ENCODE measurements at regions not wholly inside any gene's neighbourhood (a gene's known extent, or its start where the extent isn't known, plus 50 kb on each side); places are given as distances from the start of the nearest gene placed in this dataset.

DNA sequence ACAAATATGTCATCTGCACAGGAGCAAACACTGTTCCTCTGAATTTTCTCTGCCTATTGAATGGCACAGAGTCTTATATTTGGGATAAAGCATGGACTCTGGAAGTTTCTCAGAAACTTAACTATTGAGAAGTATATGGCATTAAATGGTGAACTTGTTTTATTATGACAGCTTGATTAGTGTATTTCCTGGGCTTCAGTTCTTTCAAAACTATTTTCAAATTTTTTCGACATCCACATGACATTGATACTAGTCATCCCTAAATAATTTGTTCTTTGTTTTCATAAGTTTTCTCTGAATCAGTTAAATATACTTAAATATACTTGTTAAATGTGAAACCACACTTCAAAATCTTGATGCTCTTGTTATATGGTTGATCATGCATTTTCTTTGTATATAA, 144.0 kb upstream of the TSHZ2 start:
- TF ChIP-seq, protein P1, sequence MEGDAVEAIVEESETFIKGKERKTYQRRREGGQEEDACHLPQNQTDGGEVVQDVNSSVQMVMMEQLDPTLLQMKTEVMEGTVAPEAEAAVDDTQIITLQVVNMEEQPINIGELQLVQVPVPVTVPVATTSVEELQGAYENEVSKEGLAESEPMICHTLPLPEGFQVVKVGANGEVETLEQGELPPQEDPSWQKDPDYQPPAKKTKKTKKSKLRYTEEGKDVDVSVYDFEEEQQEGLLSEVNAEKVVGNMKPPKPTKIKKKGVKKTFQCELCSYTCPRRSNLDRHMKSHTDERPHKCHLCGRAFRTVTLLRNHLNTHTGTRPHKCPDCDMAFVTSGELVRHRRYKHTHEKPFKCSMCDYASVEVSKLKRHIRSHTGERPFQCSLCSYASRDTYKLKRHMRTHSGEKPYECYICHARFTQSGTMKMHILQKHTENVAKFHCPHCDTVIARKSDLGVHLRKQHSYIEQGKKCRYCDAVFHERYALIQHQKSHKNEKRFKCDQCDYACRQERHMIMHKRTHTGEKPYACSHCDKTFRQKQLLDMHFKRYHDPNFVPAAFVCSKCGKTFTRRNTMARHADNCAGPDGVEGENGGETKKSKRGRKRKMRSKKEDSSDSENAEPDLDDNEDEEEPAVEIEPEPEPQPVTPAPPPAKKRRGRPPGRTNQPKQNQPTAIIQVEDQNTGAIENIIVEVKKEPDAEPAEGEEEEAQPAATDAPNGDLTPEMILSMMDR (IDR thresholded peaks at IDR 0.05; ENCODE audit: low read depth, low read length, missing control alignments), result no peak
- no peak for DNase-seq (ENCODE audit: low read depth)
- H3K4me3 ChIP-seq (ENCODE audit: low read depth, low read length), result no peak overlapping the region
- in situ Hi-C loops (cut with HindIII; ENCODE audit: low sequenced_read_pairs), result no loop called here

GRCh38 chr20:52826722-52827121, 145.4 kb upstream of the TSHZ2 start:
- DNase-seq (ENCODE audit: low read depth), result no peak
- TF ChIP-seq, protein P1 (IDR thresholded peaks at IDR 0.05; ENCODE audit: low read depth, low read length, missing control alignments), result no peak
- in situ Hi-C loops (cut with HindIII; ENCODE audit: low sequenced_read_pairs), result no loop called here
- no peak overlapping the region for H3K4me3 ChIP-seq (ENCODE audit: low read depth, low read length)

GRCh38 chr20:52826321-52826720, 145.8 kb upstream of the TSHZ2 start:
- TF ChIP-seq, protein P1 (IDR thresholded peaks at IDR 0.05; ENCODE audit: low read depth, low read length, missing control alignments), result no peak
- in situ Hi-C loops (cut with HindIII; ENCODE audit: low sequenced_read_pairs), result no loop called here
- H3K4me3 ChIP-seq (ENCODE audit: low read depth, low read length), result no peak overlapping the region
- DNase-seq (ENCODE audit: low read depth), result no peak

- DNase-seq (ENCODE audit: low read depth), result no peak
- H3K4me3 ChIP-seq (ENCODE audit: low read depth, low read length), result no peak overlapping the region
- in situ Hi-C loops (cut with HindIII; ENCODE audit: low sequenced_read_pairs), result no loop called here
- TF ChIP-seq, protein P1 (IDR thresholded peaks at IDR 0.05; ENCODE audit: low read depth, low read length, missing control alignments), result no peak
Measured at GRCh38 chr20:52824494-52825216, 147.5 kb upstream of the TSHZ2 start.

GRCh38 chr20:52823303-52823702, 148.9 kb upstream of the TSHZ2 start:
- TF ChIP-seq, protein P1 (IDR thresholded peaks at IDR 0.05; ENCODE audit: low read depth, low read length, missing control alignments), result no peak
- H3K4me3 ChIP-seq (ENCODE audit: low read depth, low read length), result no peak overlapping the region
- no peak for DNase-seq (ENCODE audit: low read depth)
- in situ Hi-C loops (cut with HindIII; ENCODE audit: low sequenced_read_pairs), result no loop called here

GRCh38 chr20:52820641-52821292, 151.4 kb upstream of the TSHZ2 start:
- no peak for DNase-seq (ENCODE audit: low read depth)
- H3K4me3 ChIP-seq (ENCODE audit: low read depth, low read length), result no peak overlapping the region
- in situ Hi-C loops (cut with HindIII; ENCODE audit: low sequenced_read_pairs), result no loop called here
- TF ChIP-seq, protein P1 (IDR thresholded peaks at IDR 0.05; ENCODE audit: low read depth, low read length, missing control alignments), result no peak
